ENCODE measurements at regions not wholly inside any gene's neighbourhood (a gene's known extent, or its start where the extent isn't known, plus 50 kb on each side); places are given as distances from the start of the nearest gene placed in this dataset.

DNA sequence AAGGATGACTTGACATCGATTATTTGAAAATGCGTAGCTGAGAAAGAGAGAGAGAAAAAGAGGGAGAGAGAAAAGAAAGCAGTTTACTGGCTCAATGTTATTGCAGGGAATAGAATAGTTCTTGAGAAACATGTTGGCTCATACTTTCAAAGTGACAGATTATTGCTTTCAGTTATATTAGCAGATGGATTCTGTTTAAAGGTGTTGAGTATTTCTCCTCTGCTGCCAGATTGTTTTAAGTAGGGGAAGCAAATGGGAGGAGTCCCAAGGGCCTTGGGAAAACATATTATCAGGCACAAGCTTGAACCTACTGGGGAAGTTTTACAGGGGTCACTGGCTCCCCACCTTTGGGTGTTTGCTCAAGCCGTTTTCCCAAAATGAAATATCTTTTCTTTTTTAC is 203.8 kb upstream of the SRRM4 start:
- no peaks in the 10 kb centered on the region for H3K4me1 ChIP-seq (ENCODE audit: low read length)
- H4K20me1 ChIP-seq (ENCODE audit: insufficient read depth, low read length), result no peaks in the 10 kb centered on the region
- TF ChIP-seq, protein P1, sequence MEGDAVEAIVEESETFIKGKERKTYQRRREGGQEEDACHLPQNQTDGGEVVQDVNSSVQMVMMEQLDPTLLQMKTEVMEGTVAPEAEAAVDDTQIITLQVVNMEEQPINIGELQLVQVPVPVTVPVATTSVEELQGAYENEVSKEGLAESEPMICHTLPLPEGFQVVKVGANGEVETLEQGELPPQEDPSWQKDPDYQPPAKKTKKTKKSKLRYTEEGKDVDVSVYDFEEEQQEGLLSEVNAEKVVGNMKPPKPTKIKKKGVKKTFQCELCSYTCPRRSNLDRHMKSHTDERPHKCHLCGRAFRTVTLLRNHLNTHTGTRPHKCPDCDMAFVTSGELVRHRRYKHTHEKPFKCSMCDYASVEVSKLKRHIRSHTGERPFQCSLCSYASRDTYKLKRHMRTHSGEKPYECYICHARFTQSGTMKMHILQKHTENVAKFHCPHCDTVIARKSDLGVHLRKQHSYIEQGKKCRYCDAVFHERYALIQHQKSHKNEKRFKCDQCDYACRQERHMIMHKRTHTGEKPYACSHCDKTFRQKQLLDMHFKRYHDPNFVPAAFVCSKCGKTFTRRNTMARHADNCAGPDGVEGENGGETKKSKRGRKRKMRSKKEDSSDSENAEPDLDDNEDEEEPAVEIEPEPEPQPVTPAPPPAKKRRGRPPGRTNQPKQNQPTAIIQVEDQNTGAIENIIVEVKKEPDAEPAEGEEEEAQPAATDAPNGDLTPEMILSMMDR (IDR thresholded peaks at IDR 0.05; ENCODE audit: low read length), result no peak
- TF ChIP-seq EZH2phosphoT487 (IDR thresholded peaks at IDR 0.05; ENCODE audit: low read length) (no peak), EZH2 (optimal IDR thresholded peaks at IDR 0.05; ENCODE audit: low read depth, low read length) (no peak)
- no peak overlapping the region for H3K4me3 ChIP-seq (ENCODE audit: low read length)
- H3K9ac ChIP-seq (ENCODE audit: low read length), result no peak overlapping the region
- H3K9me2 ChIP-seq (replicated peaks; ENCODE audit: insufficient read depth, low read length), result no peaks in the 10 kb centered on the region
- no peak overlapping the region for H3K4me2 ChIP-seq (ENCODE audit: low read depth, low read length)
- no peaks in the 10 kb centered on the region for H3K27me3 ChIP-seq (replicated peaks; ENCODE audit: insufficient read depth, low read length)
- H3F3A ChIP-seq (ENCODE audit: insufficient read depth, low read length), result no peaks in the 10 kb centered on the region
- DNase-seq, result no peak
- H3K79me2 ChIP-seq (ENCODE audit: low read length), result no peaks in the 10 kb centered on the region
- H3K36me3 ChIP-seq (replicated peaks; ENCODE audit: insufficient read depth, low read length), result no peaks in the 10 kb centered on the region
- no peak overlapping the region for H3K27ac ChIP-seq (ENCODE audit: low read length)
- no peak overlapping the region for H2AFZ ChIP-seq (ENCODE audit: low read length)
- H3K9me3 ChIP-seq (replicated peaks; ENCODE audit: insufficient read depth, low read length), result no peaks in the 10 kb centered on the region

DNA sequence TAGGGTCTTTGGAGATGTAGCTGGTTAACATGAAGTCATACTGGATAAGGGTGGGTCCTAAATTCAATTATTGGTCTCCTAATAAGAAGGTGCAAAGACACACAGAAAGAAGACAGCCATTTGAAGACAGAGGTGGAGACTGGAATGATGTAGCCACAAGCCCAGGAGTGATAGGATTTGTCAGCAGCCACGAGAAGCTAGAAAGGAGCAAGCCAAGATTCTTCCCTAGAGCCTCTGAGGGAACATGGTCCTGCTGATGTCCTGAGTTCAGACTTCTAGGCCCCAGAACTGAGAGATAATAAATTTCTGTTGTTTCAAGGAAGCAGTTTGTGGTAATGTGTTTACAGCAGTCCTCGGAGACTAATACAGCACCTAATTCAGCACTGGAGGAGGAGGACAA is 203.3 kb upstream of the SRRM4 start:
- no peak overlapping the region for H2AFZ ChIP-seq (ENCODE audit: low read length)
- no peaks in the 10 kb centered on the region for H3K9me2 ChIP-seq (replicated peaks; ENCODE audit: insufficient read depth, low read length)
- no peaks in the 10 kb centered on the region for H3K79me2 ChIP-seq (ENCODE audit: low read length)
- DNase-seq, result no peak
- no peaks in the 10 kb centered on the region for H3F3A ChIP-seq (ENCODE audit: insufficient read depth, low read length)
- H4K20me1 ChIP-seq (ENCODE audit: insufficient read depth, low read length), result no peaks in the 10 kb centered on the region
- H3K4me1 ChIP-seq (ENCODE audit: low read length), result no peaks in the 10 kb centered on the region
- no peak overlapping the region for H3K4me2 ChIP-seq (ENCODE audit: low read depth, low read length)
- no peaks in the 10 kb centered on the region for H3K27me3 ChIP-seq (replicated peaks; ENCODE audit: insufficient read depth, low read length)
- no peak overlapping the region for H3K4me3 ChIP-seq (ENCODE audit: low read length)
- H3K36me3 ChIP-seq (replicated peaks; ENCODE audit: insufficient read depth, low read length), result no peaks in the 10 kb centered on the region
- H3K9me3 ChIP-seq (replicated peaks; ENCODE audit: insufficient read depth, low read length), result no peaks in the 10 kb centered on the region
- TF ChIP-seq, protein P1 (IDR thresholded peaks at IDR 0.05; ENCODE audit: low read length), result no peak
- TF ChIP-seq EZH2phosphoT487 (IDR thresholded peaks at IDR 0.05; ENCODE audit: low read length) (no peak), EZH2 (optimal IDR thresholded peaks at IDR 0.05; ENCODE audit: low read depth, low read length) (no peak)
- H3K27ac ChIP-seq (ENCODE audit: low read length), result no peak overlapping the region
- no peak overlapping the region for H3K9ac ChIP-seq (ENCODE audit: low read length)

GRCh38 chr12:118780939-118781338 is 200.4 kb upstream of the SRRM4 start:
- Histone ChIP-seq H3K9me3 (replicated peaks; ENCODE audit: insufficient read depth, low read length) (no peaks in the 10 kb centered on the region), H3K36me3 (replicated peaks; ENCODE audit: insufficient read depth, low read length) (no peaks in the 10 kb centered on the region), H2AFZ (ENCODE audit: low read length) (no peak overlapping the region), H3K79me2 (ENCODE audit: low read length) (no peaks in the 10 kb centered on the region), H3F3A (ENCODE audit: insufficient read depth, low read length) (no peaks in the 10 kb centered on the region), H3K4me3 (ENCODE audit: low read length) (no peak overlapping the region), H3K9ac (ENCODE audit: low read length) (no peak overlapping the region), H3K27ac (ENCODE audit: low read length) (no peak overlapping the region), H3K9me2 (replicated peaks; ENCODE audit: insufficient read depth, low read length) (no peaks in the 10 kb centered on the region), H4K20me1 (ENCODE audit: insufficient read depth, low read length) (no peaks in the 10 kb centered on the region), H3K27me3 (replicated peaks; ENCODE audit: insufficient read depth, low read length) (no peaks in the 10 kb centered on the region), H3K4me2 (ENCODE audit: low read depth, low read length) (no peak overlapping the region), H3K4me1 (ENCODE audit: low read length) (no peaks in the 10 kb centered on the region)
- TF ChIP-seq EZH2 (optimal IDR thresholded peaks at IDR 0.05; ENCODE audit: low read depth, low read length) (no peak), EZH2phosphoT487 (IDR thresholded peaks at IDR 0.05; ENCODE audit: low read length) (no peak)
- TF ChIP-seq, protein P1 (IDR thresholded peaks at IDR 0.05; ENCODE audit: low read length), result no peak
- no peak for DNase-seq
